Stimulated activated CD4-positive, alpha-beta T cell treated with anti-CD3 and anti-CD28 coated beads, TNF-alpha, amount 100 ng/mL, for 48 hours (primary cell): ENCODE measurements at regions not wholly inside any gene's neighbourhood (a gene's known extent, or its start where the extent isn't known, plus 50 kb on each side); places are given as distances from the start of the nearest gene placed in this dataset.
"Not testable (repeated sequence)": the region's sequence is repeated elsewhere in the genome, so short reads cannot be mapped to it uniquely, and the experiment has no call there.

Experiments used
- DNase-seq, 3 donors: peaks; one replicate each; pipeline ENCODE4 v3.0.0-alpha.2; 2020; ENCODE audit warnings: low read depth in 3 of 3

- DNase-seq, result no peak
Observed at GRCh38 chr4:30837861-30838260, 117.7 kb downstream of the PCDH7 start.

DNA sequence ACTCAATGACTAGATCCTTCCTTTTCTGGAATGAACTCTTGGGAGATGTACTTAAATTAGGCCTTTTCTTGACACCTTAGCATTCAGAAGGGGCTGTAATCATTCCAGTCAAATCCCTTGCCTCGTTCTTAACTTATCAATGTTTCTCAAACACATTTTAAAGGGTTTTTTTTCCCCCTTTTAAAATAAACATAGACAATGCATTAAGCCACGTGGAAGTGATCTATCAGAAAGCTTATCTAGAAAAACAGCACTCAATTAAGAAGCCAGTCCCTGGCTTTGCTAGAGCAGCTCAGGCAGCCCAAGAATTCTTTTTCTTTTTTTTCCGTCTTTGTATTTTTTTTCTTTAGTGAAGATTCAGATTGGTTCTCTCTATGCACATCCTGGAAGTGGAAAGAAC, 118.2 kb downstream of the PCDH7 start:
- no peak for DNase-seq

- no peak for DNase-seq
Observed at GRCh38 chr4:30839583-30840520, 119.7 kb downstream of the PCDH7 start.

DNA sequence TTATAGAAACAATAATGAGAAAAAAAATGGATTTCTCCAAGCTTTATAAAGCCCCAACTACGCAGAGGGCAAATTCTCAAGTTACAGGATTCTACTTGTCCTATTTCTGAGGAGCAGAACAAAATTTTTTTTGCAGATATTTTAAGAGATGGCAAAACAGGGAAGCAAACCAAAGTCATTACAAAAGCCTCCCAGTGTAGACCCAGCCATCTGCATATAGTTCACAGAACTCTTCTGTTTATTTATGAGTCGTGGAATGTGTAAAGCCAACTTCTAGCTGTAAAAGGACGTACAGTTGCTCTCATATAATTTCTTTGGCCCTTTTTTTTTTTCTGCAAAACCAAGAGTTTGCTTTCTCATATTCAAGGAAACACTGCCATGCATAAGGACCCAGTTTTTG, 120.4 kb downstream of the PCDH7 start:
- no peak for DNase-seq

- no peak for DNase-seq
Observed at GRCh38 chr4:30842142-30842541, 122.0 kb downstream of the PCDH7 start.

GRCh38 chr4:30842689-30843088, 122.5 kb downstream of the PCDH7 start:
- no peak for DNase-seq

- no peak for DNase-seq
Observed at GRCh38 chr4:30844861-30845582, 124.9 kb downstream of the PCDH7 start.

- DNase-seq, result no peak
Observed at GRCh38 chr4:30847167-30847566, 127.0 kb downstream of the PCDH7 start.

DNA sequence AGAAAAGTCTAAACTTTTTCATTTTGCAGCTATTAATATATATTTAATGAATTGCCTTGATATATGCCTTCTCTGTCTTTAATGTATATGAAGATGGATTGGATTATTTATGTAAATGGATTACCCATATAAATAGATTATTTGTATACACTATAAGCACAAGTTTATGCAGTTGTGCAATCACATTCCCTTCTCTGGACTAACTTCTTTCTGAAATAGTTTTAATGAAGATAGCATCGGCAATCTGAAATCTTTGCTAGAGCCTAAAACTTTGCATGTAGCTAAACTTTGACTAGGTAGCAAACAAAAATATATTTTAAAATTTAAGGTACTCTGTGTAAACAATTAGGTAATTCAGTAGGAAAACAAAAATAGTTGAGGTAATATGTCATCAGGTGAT, 127.8 kb downstream of the PCDH7 start:
- DNase-seq, result no peak

- DNase-seq, result no peak
Observed at GRCh38 chr4:30854531-30854930, 134.4 kb downstream of the PCDH7 start.

DNA sequence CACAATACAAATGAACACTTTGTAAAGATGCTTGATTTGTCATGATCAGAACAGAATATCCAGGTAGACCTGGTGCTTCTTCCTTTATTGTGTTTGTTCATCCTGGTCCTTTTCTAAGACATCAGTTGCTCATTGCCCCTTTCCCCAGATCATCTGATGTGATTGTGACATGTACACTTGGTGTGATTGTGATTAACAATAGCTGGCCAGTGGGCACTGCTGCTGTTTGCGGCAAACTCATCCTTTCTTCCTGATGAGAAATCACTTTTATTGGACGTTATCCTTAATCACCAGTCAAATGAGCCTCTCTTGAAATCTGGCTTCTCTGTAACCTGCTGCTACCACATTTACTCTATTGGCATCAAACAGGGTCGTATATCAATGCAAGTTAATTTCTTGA, 135.1 kb downstream of the PCDH7 start:
- no peak for DNase-seq

DNA sequence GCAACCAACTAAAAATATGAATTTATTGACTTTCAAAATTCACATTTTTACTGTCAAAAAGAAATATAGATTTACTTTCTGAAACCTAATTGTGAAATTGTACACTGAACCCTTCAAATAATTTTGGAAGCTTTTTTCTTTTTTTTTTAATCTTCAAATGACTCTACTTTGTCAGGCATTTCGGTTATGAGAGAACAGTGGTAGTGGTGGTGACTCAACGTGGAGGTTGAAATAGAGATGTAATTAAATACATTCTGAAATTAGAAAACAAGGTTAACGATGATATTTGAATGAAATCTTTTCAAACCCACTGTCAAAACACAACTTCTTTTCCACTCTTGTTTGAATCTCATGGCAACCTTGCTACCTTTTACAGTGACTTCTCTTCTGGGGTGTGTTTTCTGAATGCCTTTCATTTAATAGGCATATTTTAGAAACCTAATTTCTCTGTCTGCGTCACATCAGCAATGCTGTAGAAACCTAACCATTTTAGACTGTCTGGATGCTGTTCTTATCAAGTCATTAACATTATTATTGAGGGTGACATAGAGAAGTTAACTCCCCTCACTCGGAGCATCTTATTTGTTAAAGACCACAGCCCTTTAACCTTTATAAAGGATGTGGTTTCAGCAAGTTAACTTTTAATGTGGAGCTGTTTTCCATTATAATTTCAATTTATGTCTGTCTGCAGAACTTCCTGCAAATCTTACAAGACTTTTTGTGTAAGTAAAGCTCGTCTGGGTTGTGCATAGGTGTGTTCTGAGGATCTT, 136.8 kb downstream of the PCDH7 start:
- no peak for DNase-seq

DNA sequence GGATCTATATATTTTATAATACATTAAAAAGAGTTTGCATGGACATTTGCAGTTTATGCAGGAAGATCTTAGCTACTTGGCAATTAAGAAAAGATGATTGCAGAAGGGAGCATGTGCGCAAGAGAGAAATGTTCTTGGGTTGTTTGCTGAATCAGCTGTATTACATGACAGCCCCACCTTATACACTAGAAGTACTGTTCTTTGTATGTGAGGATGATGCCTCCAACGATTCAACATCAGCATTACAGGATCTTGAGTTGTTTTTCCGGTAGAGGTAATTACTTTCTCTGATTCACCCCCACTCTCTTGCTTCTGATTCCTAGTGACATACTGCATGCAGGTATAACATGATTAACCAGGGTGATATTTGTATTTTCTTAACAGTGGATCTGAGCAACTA, 140.8 kb downstream of the PCDH7 start:
- DNase-seq, result no peak

DNA sequence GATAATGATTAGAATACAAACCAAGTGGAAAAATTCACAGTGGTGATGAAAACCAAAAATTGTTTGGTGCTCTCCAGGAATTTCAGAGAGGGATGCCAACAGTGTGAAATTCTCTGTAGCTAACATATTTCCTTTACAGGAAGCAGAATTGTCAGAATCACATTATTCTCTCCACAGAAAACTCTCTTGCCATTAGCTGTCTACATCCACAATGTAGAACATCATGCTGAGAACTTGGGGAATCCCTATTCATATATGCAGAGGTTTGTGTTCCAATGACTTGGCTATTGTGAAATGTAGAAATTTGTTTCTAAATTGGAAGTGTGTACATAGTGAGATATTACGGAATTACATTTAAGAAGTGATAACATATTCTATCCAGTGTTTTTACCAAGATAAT, 142.0 kb downstream of the PCDH7 start:
- no peak for DNase-seq

GRCh38 chr4:30863021-30863420, 142.9 kb downstream of the PCDH7 start:
- no peak for DNase-seq

GRCh38 chr4:30865691-30866090, 145.5 kb downstream of the PCDH7 start:
- no peak for DNase-seq

DNA sequence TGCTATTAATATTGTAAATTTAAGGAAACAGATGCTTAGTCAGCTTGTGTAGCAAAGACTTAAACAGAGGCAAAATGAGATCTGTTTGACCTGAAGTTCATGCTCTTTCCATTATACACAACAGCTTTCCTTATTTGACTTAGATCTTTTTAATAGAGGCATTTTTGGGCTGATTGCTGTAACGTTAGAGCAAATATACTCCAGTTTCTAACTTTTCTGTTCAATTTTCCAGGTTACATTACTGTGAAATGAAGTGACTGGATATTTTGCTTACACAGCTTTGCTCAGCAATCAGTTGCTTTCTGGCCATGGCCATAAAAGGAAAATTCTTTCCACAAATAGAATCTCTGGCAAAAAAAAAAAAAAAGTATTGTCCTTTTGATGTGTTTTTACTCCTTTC, 146.2 kb downstream of the PCDH7 start:
- no peak for DNase-seq

GRCh38 chr4:30866907-30867306, 146.7 kb downstream of the PCDH7 start:
- no peak for DNase-seq

DNA sequence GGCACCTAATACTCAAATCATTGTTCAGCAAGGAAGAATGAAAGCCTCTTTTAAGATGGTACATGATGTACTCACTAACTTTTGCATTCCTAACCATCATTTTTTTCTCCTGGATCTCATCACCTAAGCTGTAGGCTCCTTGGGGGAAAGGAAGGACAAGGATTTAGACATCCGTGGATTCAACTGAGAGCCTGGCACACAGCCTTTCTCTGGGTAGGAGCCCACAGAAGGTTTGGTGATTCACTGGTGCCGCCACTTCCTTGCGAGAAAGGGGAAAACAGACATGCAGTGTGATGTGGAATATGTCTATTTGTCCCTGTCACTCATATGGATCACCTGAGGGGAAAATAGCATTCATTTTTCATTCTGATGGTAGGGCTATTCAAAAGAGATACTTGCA, 147.3 kb downstream of the PCDH7 start:
- no peak for DNase-seq

DNA sequence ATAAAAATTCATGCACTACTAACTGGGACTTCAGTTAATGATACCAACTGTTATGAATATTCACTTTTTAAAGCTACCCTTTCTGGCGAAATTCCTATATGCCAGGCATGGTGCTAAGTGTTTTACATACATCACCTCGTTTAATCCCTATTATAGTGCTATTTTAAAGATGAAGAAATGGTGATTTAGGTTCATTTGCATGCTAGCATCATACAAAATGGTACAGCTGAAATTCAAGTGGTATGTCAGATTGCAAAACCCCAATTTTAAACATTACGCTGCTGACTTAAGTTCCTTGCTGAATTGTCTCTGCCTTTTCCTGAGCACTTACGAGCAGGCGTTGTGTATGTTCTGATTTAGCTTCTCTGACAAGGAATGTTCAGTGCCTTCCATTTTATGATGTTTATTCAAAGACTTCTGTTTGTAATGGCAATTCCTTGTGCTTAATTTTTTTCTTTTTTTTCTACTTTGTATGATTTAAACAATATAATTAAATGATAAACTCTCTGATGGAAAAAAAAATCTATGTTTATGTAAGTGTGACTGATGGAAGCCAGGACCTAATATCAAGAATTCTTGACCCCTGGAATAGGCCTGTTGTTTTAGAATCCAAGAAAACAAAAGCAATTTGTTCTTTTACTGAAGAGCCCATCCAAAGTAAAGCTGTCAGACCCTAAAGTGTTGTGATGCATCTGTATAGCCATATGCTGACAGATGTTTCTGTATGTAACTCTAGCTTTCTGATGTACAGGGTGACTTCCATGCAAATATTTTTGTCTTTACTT, 148.1 kb downstream of the PCDH7 start:
- DNase-seq, result no peak

- not testable (repeated sequence) for DNase-seq
Observed at GRCh38 chr4:30869387-30869786, 149.2 kb downstream of the PCDH7 start.

GRCh38 chr4:30870513-30870912, 150.3 kb downstream of the PCDH7 start:
- DNase-seq, result no peak
